Effector CD4-positive, alpha-beta T cell (primary cell): ENCODE measurements at regions not wholly inside any gene's neighbourhood (a gene's known extent, or its start where the extent isn't known, plus 50 kb on each side); places are given as distances from the start of the nearest gene placed in this dataset.
"Not testable (repeated sequence)": the region's sequence is repeated elsewhere in the genome, so short reads cannot be mapped to it uniquely, and the experiment has no call there.

ENCODE experiments used
- DNase-seq: peaks from one replicate; pipeline ENCODE4 v3.0.0-alpha.2; 2020

DNA sequence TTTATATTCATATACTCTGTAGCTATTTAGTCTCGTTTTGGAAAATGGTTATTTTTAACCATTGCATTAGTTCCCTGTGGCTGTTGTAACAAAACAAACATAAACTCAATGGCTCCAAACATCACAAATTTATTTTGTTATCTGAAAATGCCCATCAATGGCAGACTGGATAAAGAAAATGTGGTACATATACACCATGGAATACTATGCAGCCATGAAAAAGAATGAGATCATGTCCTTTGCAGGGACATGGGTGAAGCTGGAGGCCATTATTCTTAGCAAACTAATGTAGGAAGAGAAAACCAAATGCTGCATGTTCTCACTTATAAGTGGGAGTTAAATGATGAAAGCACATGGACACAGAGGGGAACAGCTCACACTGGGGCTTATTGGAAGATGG lies 938.7 kb downstream of the NLGN4X start:
- not testable (repeated sequence) for DNase-seq

DNA sequence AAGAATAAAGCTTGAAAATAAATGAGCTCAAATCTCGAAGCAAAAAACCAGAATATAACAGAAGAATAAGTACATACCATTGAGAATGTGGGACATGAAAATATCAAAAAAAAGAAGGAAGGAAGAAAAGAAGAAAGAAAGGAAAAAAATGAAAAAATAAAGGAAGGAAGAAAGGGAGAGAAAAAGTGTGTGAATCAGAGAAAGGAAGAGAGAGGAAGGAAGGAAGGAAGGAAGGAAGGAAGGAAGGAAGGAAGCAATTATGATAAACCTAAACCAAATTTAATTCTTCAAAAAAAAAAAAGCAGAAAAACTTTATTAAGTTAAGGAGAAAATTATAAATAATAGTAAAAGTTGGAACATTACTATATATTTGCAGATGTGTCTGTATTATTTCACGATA lies 949.8 kb downstream of the NLGN4X start:
- no peak for DNase-seq

DNA sequence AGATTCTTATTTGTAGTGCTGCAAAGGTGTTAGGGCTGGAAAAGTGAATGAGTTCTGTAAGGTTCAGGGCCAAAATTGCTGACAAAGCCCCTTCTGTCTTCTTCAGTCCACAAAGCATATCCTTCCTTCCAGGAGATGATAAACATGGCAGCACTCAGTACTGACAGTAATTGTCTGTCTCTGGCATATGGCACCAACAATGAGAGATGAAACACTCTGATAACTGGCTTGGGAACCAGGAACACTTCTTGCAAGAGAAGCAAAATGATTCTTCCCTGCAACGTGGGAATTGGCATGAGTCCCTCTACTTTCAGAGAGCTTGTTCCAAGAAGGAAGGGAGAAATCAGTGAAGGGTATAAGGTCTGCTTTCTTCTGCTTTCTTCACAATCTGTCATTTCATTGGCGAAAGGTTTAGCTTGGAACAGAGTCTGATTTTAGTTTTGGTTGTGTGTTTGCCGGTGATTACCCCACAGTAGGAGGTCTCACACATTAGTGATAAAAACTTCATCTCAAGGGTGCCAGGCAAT lies 963.3 kb downstream of the NLGN4X start:
- no peak for DNase-seq

DNA sequence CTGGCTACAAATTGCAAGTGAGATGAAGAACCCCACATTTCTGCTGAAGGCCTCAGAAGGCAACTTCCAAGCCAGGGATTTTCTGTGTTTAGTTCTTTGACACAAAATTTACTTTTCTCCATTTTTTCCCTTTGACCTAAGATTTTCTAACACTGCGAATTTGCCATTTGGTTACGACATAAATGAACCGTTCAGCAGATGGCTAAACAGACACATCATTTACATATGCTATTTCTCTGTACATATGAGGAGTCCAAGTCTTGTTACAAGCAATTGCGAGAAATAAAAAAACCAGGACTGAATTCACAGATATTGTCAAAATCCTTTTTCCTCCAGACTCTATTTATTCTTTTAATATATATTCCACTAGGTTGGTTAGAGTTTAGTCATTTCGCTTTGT lies 978.6 kb downstream of the NLGN4X start:
- DNase-seq: no peak

DNA sequence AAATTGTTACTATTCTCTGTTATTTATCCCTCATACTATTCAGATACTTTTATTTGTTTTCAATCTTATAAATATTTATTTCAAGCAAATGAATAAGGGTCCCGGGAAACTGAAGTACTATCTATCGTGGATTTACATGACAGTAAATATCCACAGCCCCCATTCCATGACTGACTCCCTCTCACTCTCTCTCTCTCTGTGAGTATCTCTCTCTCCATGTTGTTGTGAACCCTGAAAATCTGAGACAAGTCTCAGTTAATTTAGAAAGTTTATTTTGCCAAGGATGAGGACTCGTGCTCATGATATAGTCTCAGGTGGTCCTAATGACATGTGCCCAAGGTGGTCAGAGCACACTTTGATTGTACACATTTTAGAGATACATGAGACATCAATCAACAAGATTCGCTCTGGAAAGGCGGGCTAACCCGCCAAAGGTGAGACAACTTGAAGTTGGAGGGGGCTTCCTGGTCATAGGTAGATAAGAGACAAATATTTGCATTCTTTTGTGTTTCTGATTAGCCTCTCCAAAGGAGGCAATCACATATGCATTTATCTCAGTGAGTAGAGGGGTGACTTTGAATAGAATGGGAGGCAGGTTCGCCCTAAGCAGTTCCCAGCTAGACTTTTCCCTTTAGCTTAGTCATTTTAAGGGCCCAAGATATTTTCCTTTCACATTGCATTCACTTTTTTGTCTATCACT lies 986.4 kb downstream of the NLGN4X start:
- DNase-seq: no peak

DNA sequence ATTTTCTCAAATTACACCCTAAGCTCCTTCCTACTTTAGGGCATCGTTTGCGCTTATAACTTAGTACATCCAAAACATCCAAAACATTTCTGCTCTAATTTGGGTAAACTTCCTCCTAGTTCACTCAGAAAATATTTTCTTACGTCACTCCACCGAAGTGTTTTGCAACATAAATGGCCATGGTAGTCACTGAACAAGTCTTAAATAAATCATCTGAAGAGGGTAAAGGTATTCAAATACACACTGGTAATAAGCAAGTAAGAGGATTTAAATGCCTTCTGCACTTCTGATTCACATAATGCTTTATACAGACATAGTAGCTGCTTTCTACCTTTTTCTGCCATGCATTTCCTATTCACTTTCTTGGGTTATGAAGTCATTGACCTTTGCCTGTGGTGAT lies 991.9 kb downstream of the NLGN4X start:
- DNase-seq: no peak

DNA sequence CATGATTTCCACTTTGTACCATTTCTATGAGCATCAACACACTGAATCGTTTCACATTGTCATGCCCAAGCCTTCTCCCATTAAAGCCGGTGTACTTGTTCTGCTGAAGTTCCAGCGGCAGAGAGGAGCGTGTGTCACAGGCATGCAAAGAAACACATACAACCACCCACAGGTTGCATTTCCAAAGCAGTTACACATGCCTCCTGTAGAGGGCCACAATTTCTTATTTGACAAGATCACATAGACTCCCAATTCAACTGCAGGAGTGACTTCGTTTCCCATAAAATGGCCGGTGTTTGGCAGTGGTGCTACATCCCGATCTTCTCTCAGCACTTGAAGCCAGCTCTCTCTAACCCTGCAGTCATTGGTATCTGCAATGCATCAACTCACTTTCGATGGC lies 992.6 kb downstream of the NLGN4X start:
- no peak for DNase-seq

DNA sequence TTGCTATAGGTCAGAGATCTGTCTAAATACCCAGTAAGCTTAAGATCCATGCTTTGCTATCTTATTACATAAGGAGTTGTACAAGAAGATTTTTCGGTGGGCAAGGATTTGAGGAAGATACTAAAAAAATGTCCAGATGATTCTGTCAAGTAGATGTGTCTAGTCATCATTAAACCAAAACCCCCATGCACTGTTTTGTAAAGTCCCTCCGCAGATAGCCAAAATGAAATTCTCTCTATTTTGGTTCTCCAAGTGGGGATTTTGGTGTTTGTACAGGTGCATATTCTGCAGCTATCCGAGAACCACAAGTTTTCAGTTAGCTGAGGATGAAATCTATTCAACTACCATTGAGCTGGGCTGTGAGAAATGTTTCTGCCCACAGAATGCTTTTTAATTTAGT lies 994.8 kb downstream of the NLGN4X start:
- DNase-seq: no peak

DNA sequence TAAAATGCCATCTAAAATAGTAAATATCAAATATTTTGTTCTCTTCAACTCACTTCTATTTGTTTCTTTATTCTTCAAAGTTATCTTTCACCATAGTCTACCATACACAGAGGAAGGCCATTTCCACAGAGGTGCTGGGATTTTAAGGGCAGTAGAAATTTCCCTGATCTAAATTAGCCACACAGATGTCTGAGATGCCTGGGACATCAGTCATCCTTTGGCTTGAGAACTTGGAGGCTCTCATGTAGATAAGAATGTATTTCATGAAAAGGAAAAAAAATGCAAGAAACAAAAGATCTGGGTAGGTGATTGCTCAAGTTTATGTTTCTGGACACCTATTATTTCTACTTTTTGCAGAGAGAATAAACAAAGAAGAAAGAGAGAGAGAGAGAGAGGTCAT lies 1008.2 kb downstream of the NLGN4X start:
- no peak for DNase-seq

DNA sequence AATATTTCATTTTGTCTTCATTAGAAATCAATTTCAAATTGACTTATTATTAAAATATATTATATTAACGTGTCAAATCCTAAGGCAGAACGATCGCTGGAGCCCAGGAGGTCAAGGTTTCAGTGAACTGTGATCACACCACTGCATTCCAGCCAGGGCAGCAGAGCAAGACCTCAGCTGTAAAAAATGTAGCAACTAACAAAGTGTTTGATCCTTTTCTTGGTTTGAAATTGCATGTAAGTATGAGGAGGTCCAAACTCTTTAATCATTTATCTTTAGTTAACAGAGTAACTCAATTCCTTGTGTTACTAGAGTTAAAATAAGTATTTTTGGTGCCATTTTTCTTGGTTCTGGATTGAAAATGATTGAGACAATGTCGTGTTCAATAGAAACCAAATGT lies 1033.9 kb downstream of the NLGN4X start:
- no peak for DNase-seq

DNA sequence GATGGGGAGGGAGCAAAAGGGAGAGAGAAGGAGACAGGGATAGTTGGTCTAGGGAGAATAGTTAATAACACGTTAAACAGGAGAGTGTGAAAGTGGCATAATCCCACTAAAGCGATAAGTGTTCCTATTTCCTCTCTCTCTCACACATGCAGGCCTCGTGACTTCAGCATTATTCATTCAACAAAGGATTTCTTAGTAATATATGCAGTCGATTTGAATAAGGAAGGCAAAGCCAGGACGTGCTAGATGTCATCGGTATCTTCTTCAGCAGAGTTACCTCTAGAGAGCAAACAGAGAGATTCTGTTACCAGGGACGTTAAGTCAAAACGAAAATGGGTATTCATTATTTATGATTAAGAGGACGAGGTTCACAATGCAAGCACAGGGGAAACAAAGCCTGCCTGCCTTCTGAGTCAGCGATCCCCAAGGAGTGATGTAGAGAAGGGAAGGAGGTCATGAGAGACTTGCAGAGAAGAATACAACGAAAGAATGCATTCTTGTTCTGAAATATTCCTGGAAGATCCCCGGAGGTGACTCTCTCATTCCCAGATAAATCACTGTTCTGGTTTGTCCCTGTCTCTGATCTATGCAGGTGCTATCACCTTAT lies 1048.4 kb downstream of the NLGN4X start:
- DNase-seq: no peak

DNA sequence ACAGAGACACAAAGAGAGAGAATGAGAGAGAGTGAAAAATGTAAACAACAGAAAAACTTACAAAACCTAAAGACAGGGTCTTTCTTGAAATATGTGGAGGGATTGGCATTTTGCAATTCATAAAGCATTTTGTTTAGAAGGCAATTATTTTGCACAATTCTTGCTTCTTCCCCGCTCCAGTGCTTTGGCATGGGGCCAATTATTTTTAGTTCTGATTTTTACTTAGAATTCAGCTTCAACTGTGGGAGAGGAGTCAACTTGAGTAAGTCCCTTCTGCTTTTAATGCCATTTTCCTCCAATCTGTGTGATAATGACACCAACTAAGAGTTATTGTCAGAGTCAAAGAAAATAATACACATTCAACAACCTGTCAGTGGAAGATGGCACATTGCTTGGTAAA lies 1051.9 kb downstream of the NLGN4X start:
- DNase-seq: no peak

DNA sequence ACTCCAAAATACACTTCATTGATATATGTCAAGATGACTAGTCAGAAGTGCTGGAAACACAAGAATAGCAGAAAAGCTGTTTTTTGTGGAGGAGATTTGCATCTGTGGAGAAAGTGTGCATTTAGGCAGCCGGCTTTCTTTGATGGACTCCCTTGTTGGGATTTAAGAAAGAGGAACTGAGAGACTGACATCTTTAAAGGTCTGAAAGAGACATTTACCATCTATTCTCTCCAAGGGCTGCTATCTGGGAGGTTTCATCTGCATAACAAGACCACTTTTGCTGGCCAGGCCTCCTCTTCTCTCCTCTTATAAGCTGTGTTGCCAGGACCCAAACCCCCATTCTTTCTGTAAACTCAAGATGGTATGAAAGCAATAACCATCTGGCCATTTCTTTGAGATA lies 1065.0 kb downstream of the NLGN4X start:
- DNase-seq: no peak

DNA sequence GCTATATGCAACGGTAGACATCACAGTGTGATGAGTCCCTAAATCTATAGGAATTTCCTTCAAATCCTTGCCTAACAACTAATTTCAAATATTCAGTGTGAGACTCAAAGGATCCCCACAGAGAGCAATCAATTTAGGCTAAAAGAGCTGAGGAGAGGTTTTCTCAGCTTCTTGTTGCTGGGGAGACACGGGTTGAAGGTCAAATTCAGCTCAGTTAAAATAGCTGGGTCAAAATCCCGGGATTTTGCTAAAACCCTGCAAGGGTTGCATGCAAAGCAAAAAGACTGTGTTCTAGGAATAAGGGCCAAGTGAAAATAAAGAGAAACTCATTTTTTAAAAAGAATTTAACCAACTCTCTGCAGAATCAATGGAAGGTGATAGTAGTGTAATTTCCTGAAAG lies 1073.4 kb downstream of the NLGN4X start:
- DNase-seq: no peak

DNA sequence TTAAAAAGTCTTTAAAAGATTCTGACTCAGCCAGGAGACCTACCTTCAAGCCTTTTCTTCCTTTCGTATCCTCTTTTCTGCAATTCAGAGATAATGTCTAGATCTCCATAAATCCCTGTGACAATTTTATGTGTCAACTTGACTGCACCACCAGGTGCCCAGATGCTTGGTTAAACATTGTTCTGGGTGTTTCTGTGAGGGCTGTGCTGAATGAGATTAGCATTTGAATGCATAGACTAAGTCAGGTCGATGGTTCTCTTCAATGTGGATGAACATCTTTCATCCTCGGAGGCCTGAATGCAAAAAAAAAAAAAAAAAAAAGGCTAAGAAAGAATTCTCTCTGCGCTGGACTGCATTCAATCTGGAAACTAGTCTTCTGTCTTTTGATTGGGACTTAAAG lies 1082.7 kb downstream of the NLGN4X start:
- DNase-seq: no peak

DNA sequence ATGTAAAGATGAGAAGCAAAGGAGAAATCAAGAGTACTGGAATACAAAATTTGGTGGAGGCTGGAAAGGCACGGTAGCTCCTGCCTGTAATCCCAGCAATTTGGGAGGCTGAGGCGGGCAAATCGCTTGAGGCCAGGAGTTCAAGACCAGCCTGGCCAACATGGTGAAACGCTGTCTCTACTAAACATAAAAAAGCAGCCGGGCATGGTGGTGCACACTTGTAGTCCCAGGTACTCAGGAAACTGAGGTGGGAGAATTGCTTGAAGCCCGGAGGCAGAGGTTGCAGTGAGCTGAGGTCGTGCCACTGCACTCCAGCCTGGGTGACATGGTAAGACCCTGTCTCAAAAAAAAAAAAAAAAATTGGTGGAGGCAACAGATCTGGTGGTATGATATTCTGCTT lies 1086.0 kb downstream of the NLGN4X start:
- DNase-seq: no peak

DNA sequence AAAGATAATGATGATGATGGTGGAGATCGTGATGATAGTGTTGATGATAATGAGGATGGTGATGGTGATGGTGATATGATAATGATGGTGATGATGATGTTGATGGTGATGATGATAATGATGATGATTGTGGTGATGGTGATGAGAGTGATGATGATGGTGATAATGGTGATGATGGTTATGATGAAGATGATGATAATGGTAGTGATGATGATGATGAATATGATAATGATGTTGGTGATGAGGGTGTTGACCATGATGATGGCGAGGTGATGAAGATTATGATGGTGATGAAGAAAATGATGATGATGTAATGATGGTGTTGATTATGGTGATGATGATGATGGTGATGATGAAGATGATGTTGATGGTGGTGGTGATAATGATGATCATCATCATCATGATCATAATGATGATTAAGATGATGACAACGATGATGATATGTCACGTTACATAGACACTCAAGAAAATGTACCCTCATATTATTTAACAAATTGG lies 1106.4 kb downstream of the NLGN4X start:
- no peak for DNase-seq

DNA sequence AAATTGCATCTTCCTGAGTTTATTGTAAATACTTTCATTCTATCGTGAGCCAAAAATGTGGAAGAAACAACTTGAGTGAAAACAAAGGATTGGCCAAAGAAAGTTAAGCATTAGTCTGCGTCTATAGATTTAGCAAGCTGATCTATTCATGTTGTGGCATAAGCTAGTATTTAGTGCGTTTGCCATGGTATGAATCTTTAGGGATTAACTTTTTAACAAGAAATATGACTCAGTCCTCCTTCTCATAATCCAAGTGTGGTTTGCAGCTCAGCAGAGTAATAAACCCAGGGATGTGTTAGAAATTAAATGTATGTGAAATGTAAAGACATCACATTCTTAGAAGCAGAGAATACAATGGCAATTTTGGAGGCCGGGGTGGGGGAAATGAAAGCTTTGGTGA lies 1110.9 kb downstream of the NLGN4X start:
- no peak for DNase-seq

DNA sequence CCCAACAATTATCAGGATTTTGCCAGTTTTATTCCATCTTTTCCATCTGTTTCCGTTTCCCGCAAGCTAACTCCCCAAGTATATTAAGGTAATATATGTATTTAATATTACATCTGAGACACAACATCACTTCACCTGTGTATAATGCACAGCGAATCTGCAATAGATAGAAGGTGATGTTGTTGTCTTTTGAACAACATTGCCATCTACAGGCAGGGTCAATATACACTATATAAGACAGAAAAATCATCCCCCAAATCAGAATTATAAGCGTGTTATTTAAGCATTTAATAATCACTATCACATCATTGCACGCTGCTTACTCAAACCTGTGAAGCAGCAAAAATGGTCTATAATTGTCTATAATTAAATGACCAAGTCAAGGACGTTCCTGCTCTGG lies 1115.5 kb downstream of the NLGN4X start:
- DNase-seq: no peak

DNA sequence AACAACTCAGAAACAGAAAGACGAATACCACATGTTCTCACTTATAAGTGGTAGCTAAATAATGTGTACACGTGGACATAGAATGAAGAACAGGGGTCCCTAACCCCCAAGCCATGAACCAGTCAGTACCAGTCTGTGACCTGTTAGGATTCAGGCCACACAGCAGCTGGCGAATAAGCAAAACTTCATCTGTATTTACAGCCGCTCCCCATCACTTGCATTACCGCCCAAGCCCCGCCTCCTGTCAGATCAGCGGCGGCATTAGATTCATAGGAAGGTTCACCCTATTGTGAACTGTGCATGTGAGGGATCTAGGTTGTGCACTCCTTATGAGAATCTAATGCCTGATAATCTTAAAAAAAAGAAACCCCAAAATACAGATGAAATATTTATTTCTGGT lies 1128.7 kb downstream of the NLGN4X start:
- no peak for DNase-seq

DNA sequence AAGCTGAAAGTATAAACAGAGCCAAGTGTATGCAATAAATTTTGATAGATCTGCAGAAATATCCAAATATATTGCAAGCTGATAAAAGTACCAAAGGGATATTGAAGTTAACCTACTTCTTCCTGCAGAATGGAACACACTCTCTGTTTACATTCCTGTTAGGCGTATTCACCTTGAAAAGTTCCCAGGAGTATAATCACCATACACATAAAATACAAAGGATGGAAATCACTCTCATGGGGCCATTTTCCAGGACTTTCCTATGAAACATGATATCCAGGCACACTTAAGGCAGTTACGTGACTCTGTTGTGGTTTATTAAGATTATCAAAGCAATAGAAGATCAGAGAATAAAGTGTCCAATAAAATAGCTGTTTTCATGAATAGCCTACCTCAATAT lies 1142.3 kb downstream of the NLGN4X start:
- DNase-seq: no peak

DNA sequence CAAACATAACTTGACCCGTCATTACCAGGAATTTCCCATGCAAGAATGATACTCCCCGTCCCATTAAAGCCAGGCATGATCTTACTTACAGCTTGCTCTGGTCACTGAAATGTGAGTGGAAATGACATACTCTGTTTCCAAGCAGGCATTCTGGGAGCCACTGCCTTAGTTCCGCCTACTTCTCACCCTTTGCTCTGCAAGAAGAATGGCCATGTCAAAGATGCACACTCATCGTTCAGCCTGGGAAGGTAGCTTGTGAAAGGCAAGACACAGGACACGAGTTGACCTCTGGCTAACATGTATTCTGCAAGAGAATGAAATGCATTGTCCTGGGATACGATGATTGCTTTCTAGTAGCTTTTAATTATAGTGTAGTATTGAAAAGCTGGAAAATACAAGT lies 1144.4 kb downstream of the NLGN4X start:
- DNase-seq: no peak

DNA sequence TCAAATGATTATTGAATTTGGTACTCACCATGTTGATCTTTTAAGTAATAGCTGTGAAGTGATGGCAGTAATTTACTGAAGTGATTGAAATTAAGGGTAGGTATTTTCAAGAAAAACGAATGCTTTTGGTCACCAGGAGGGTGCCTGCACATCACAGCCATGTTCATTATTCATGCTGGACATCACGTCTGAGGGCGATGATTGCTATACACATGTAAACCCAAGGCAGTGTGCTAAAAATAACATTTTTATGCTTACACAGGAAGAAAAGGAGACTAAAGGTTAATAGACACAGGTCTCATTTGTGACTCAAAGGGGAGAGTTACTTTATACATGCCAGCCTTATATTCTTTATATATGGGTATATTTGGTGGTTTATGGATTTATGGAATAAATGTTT lies 1146.0 kb downstream of the NLGN4X start:
- no peak for DNase-seq

DNA sequence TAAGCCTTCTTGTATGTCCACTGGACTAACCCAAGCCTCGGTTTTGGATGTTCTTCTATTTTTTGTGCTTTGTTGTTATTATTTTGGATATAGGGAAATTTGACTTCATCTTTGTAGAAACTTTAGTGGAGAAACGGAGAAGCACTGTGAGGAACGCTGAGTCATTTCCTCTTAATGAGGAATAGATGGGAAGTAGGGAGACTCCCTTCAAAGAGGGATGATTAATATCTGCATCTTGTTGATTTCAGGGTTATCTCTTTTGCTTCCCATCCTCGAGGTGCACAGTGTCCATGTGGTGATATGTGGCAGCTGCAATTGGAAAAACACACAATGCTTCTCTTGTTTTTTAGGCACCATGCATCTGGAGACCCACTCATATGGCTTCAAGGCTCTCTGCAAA lies 1147.9 kb downstream of the NLGN4X start:
- no peak for DNase-seq

DNA sequence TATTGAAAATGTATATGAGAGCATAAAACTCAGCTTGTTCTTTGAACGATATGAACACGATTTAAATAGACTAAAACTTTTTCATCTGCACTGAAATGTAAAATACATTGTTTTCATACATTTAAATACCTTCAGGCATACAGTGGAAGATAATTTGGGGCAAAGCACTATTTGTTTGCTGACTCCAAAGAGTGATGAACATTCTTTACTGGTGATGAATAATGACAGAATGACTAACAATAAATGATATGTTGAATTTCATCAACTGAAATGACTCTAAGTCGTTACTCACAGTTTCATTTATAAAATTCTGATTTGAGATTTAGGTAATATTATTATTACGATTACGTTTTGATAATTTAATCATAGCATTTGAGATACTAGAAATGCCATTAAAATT lies 1160.1 kb downstream of the NLGN4X start:
- DNase-seq: no peak
